ENCODE measurements at regions not wholly inside any gene's neighbourhood (a gene's known extent, or its start where the extent isn't known, plus 50 kb on each side); places are given as distances from the start of the nearest gene placed in this dataset.

DNA sequence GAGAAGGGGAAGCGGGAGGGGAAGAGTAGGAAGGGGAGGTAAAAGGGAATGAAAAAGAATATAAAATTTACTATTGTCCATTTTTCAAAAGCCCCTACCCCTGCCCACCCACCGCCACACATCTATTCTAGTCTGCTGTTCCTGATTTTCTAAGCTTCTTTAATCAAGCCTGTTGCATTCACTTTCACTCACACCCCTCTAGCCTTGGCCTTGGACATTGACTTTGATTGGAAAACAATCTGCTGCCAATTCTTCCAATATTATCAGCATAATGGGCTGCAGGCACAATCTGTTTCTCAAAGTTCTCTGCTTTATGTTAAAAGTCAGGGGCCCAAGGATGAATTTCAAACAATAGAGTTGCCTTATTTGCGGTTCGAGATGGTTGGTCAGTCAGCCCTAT lies 281.2 kb downstream of the SETD4 start:
- no peaks in the 10 kb centered on the region for H3K36me3 Mint-ChIP-seq
- no peaks in the 10 kb centered on the region for H3K9me3 Mint-ChIP-seq
- H3K4me3 Mint-ChIP-seq, result no peak overlapping the region
- POLR2A ChIA-PET, result no interaction called here
- H3K27me3 Mint-ChIP-seq, result peaks cover 7% of the 10 kb centered on the region
- H3K4me1 Mint-ChIP-seq, result no peaks in the 10 kb centered on the region
- H3K27ac Mint-ChIP-seq, result no peak overlapping the region
- ATAC-seq (ENCODE audit: low read depth), result no peak
- DNase-seq, result no peak

DNA sequence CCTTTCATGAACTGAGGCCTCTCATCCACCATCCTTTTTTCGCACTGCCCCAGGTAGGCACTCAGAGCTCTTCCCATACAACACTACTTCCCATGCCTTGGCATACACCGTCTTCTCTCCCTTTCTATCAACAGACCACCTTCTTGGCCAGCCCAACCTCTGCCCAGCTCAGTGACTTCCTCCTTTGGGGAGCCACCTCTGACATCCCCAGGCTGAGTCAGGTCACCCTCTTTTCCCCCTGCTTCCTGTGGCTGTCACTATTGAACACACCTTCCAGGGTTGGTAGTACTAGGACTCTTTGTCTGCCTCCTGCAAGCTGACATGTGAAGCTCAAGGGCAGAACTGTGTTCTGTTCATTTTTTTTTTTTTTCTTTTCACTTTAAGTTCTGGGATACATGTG lies 283.2 kb downstream of the SETD4 start:
- no peaks in the 10 kb centered on the region for H3K4me1 Mint-ChIP-seq
- H3K9me3 Mint-ChIP-seq, result no peaks in the 10 kb centered on the region
- no peak overlapping the region for H3K27ac Mint-ChIP-seq
- DNase-seq, result no peak
- H3K4me3 Mint-ChIP-seq, result no peak overlapping the region
- ATAC-seq (ENCODE audit: low read depth), result no peak
- POLR2A ChIA-PET, result no interaction called here
- H3K27me3 Mint-ChIP-seq, result peaks cover 9% of the 10 kb centered on the region
- no peaks in the 10 kb centered on the region for H3K36me3 Mint-ChIP-seq

DNA sequence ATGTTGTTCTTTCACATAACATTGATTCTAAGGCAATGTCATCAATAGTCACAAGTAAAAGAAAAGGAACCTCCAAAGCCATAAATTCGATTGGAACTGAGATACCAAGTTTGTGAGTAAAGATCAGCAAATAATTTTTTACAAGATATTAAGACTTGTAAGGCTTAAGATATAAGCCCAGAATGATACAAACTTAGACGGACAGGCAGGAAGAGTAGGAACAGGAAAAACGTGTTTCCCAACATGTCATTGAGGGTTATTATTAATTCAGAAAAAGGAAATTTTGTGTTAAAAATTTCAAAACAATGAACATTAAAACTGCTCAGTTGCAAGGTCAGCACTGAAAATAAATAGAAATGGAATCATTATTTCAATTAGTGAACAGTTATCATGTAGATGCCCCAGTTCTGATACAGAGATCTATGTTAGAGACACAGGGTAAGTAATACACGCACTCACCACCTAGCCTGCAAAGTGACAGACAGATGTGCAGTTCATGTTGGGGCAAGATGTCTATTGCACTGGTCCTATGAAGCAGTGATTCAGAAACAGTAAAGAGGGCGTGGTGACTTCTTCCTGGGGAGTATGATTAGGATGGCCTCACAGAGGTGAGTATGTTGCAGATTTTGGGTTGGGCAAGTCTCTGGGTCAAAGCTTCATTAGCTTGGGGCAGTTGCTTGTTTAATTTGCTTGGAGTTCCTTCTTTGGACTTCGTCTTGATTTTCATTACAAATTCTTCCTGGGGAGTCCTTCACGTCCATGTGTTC lies 284.4 kb downstream of the SETD4 start:
- Mint-ChIP-seq H3K4me3 (no peak overlapping the region), H3K4me1 (no peaks in the 10 kb centered on the region), H3K27me3 (peaks cover 9% of the 10 kb centered on the region), H3K36me3 (no peaks in the 10 kb centered on the region), H3K27ac (no peak overlapping the region), H3K9me3 (no peaks in the 10 kb centered on the region)
- ATAC-seq (ENCODE audit: low read depth) (no peak), DNase-seq (no peak)
- POLR2A ChIA-PET, result no interaction called here

DNA sequence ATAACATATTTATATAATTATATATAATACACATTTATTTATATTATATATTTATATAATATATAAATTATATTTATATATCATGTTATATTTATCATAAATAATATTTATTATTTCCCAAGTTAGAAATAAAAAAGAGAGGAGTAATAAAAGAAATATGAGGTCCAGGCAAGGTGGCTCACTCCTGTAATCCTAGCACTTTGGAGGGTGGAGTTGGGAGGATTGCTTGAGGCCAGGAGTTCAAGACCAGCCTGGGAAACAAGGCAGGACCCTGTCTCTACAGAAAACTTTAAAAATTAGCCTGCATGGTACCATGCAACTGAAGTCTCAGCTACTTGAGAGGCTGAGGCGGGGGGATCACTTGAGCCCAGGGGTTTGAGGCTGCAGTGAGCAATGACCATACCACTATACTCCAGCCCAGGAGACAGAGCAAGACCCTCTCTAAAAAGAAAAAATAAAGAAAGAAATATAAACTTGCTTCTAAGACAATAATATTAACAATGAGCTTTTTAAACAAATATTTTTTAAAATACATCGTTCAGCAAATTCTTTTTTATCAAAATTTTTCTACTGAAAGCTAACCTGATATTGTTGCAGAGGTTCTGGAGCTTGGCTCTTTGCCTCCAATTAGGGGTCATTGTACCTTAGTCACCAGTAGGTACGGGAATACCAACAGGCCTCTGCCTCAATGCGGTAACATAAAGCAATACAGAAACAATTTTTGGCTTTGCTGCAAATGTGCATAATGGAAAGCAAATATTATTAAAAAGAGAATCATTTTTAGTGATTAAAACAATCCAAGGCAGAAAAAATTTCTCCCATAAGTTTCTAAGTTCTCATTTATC lies 290.0 kb downstream of the SETD4 start:
- Mint-ChIP-seq H3K27ac (no peak overlapping the region), H3K36me3 (no peaks in the 10 kb centered on the region), H3K4me1 (no peaks in the 10 kb centered on the region), H3K9me3 (no peaks in the 10 kb centered on the region), H3K27me3 (peaks cover 16% of the 10 kb centered on the region), H3K4me3 (no peak overlapping the region)
- DNase-seq (no peak), ATAC-seq (ENCODE audit: low read depth) (no peak)
- POLR2A ChIA-PET, result no interaction called here

DNA sequence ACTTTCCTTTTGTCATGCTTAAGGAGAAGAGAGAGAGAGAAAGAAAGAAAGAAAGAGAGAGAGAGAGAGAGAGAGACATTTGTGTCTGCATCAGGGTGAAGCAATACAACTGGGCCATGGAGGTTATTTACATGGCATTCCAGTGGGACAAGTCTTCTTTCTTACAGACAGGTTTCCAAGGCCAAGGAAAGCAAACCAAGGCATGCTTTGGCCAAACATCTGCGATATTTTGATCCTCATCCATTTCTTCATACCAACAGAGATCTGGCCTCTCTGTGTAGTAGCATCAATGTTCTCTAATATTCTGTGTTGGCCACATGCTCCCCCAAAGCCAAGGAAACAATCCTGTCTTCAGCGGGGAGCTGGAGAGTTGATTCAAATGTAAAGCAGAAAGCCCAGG lies 292.1 kb downstream of the SETD4 start:
- ATAC-seq (ENCODE audit: low read depth) (no peak), DNase-seq (no peak)
- H3K9me3 Mint-ChIP-seq, result no peaks in the 10 kb centered on the region
- POLR2A ChIA-PET, result no interaction called here
- peaks cover 7% of the 10 kb centered on the region for H3K27me3 Mint-ChIP-seq
- H3K27ac Mint-ChIP-seq, result no peak overlapping the region
- H3K4me1 Mint-ChIP-seq, result no peaks in the 10 kb centered on the region
- H3K4me3 Mint-ChIP-seq, result no peak overlapping the region
- no peaks in the 10 kb centered on the region for H3K36me3 Mint-ChIP-seq

DNA sequence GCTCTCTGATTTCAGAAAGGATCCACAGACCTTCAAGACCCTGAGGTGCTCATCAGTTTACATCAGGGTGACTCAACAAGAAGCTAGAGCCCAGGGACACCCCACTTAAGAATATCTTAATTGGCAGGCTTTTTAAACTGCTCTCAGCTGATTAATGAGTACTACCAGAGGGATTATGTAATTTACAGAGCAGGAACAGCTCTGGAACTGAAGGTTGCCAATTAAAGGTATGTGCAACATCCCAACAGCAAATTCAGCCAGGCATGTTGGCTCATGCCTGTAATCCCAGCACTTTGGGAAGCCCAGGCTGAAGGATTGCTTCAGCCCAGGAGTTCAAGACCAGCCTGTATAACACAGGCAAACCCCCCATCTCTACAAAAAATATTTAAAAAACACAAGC lies 295.7 kb downstream of the SETD4 start:
- H3K4me1 Mint-ChIP-seq, result no peaks in the 10 kb centered on the region
- no peaks in the 10 kb centered on the region for H3K36me3 Mint-ChIP-seq
- no peak overlapping the region for H3K27ac Mint-ChIP-seq
- POLR2A ChIA-PET, result no interaction called here
- H3K9me3 Mint-ChIP-seq, result no peaks in the 10 kb centered on the region
- H3K4me3 Mint-ChIP-seq, result no peak overlapping the region
- peaks cover 10% of the 10 kb centered on the region for H3K27me3 Mint-ChIP-seq
- DNase-seq (no peak), ATAC-seq (ENCODE audit: low read depth) (no peak)

DNA sequence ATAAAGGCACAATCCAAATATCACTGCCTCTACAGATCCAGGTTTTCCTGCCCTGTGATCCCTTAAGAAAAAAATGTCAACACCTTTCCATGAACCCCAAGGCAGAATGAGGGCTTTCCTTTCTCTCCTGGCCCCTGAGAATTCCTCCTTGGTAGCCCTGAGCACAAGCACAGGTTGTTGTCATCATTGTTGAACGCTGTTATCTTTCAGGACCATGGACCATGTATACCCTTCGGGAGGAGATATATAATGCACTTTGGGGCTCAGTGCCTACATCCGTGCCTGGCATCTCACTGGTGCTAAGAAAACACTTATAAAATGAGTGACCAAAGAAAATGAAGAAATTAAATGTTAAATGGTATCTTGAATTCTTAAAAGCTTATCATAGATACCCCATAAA lies 296.2 kb downstream of the SETD4 start:
- Mint-ChIP-seq H3K27me3 (peaks cover 10% of the 10 kb centered on the region), H3K36me3 (no peaks in the 10 kb centered on the region), H3K27ac (no peak overlapping the region), H3K4me1 (no peaks in the 10 kb centered on the region), H3K4me3 (no peak overlapping the region), H3K9me3 (no peaks in the 10 kb centered on the region)
- POLR2A ChIA-PET, result no interaction called here
- ATAC-seq (ENCODE audit: low read depth), result no peak
- DNase-seq, result no peak

DNA sequence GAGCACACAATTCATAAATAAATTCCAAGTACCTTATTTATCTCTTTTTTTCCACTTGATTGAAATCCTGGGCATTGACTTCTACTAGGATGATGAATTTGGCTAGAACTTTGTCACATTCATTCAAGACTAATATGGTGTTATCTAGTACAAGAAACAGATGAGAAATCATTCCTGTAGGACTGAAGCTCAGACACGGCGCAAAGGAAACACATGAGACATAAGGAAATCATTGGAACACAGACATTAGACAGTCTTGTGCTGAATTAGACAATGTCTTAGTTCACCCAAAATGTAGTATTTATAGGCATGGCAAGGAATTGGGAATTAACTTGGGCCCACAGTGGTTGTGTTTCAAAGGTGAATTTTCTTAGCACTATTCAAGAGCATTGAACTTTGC lies 305.7 kb downstream of the SETD4 start:
- DNase-seq, result no peak
- POLR2A ChIA-PET, result no interaction called here
- Mint-ChIP-seq H3K9me3 (no peaks in the 10 kb centered on the region), H3K4me1 (no peaks in the 10 kb centered on the region), H3K27me3 (peaks cover 8% of the 10 kb centered on the region), H3K36me3 (no peaks in the 10 kb centered on the region), H3K4me3 (no peak overlapping the region), H3K27ac (no peak overlapping the region)
- no peak for ATAC-seq (ENCODE audit: low read depth)

DNA sequence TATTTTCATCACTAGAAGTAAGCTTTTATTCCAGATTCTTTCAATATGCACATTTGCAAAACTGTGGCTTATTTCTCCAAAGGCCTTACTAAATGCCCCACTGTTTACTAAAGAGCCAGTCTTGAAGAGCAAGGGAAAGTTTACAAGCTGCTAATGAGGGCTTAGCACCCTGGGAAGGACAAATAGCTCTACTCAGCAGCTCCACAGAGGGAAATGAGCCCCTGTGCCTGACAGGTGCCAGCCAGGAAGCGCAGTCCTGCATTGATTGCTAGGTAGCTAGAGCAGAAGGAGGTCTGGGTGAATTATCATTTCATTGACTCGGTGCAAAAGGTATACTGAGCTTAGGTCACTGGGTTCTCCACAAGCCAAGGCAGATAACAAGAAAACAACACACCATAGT lies 307.0 kb downstream of the SETD4 start:
- ATAC-seq (ENCODE audit: low read depth) (no peak), DNase-seq (no peak)
- Mint-ChIP-seq H3K27ac (no peak overlapping the region), H3K27me3 (peaks cover 6% of the 10 kb centered on the region), H3K4me3 (no peak overlapping the region), H3K9me3 (no peaks in the 10 kb centered on the region), H3K36me3 (no peaks in the 10 kb centered on the region), H3K4me1 (no peaks in the 10 kb centered on the region)
- POLR2A ChIA-PET, result no interaction called here

DNA sequence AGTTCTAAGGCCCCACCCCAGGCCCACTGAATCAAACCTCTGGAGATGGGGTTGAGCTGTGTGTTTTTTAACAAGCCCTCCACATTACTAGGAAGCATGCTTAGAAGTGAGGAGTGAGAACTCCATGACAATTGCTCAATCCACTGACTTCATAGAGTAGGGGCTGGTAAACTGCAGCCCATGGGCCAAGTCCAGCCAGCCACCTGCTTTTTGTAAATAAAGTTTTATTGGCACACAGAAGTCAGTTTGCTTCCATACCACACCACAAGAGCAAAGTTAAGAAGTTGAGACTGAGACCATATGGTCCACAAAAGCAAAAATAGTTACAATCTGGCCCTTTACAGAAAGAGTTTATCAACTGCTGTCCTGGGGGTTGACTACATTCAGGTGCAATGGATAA lies 309.2 kb downstream of the SETD4 start:
- DNase-seq, result no peak
- ATAC-seq (ENCODE audit: low read depth), result no peak
- no peaks in the 10 kb centered on the region for H3K36me3 Mint-ChIP-seq
- H3K27me3 Mint-ChIP-seq, result peaks cover 5% of the 10 kb centered on the region
- H3K4me3 Mint-ChIP-seq, result no peak overlapping the region
- H3K27ac Mint-ChIP-seq, result no peak overlapping the region
- no peaks in the 10 kb centered on the region for H3K4me1 Mint-ChIP-seq
- POLR2A ChIA-PET, result no interaction called here
- H3K9me3 Mint-ChIP-seq, result no peaks in the 10 kb centered on the region

DNA sequence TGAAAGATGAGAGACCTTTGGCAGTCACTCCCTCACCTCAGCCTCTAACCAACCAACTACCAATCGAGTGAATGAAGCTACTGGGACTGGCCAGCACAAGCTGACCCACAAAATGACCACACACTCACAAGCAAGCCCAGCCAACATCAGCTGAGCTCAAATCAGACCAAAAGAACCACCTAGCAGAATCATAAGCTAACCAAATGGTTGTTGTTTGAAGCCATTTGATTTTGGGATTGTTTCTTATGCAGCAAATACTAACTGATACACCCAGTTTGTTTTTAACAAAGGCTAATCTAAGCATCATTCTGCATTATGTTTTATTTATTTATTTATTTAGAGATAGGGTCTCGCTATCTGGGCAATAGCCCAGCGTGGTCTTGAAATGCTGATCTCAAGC lies 310.4 kb downstream of the SETD4 start:
- Mint-ChIP-seq H3K4me1 (no peaks in the 10 kb centered on the region), H3K27ac (no peak overlapping the region), H3K27me3 (peaks cover 5% of the 10 kb centered on the region), H3K9me3 (no peaks in the 10 kb centered on the region), H3K36me3 (no peaks in the 10 kb centered on the region), H3K4me3 (no peak overlapping the region)
- POLR2A ChIA-PET, result no interaction called here
- no peak for DNase-seq
- no peak for ATAC-seq (ENCODE audit: low read depth)

DNA sequence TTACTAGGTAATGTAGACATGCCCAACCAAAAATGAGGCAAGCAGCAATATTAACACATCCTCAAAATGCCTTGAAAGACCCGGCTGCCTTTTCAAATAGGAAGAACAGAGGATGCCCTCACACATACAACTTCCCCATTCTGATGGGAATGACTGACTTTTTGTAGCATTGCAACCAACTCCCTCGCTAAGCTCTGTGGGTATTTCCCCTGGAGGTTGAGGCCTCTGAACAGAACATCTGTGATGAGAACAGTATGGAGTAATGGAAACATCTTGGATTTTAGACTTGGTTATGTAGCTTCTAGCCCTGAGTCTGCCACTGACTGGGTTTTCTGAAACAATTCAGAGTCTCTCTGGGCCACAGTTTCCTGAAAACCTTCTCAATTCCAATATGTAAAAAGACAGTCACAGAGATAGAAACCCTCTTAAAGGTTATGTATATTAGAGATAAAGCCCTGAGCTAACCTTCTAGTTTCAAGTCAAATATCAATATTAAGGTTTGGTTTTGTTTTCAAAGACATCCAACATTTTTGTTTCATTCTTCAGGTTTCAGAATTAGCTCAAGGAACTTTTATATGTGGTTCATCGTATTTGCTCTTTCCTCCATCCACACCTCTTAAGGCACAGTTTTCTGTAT lies 311.5 kb downstream of the SETD4 start:
- POLR2A ChIA-PET, result no interaction called here
- no peaks in the 10 kb centered on the region for H3K36me3 Mint-ChIP-seq
- peaks cover 5% of the 10 kb centered on the region for H3K27me3 Mint-ChIP-seq
- H3K9me3 Mint-ChIP-seq, result no peaks in the 10 kb centered on the region
- no peaks in the 10 kb centered on the region for H3K4me1 Mint-ChIP-seq
- H3K27ac Mint-ChIP-seq, result no peak overlapping the region
- ATAC-seq (ENCODE audit: low read depth) (no peak), DNase-seq (no peak)
- no peak overlapping the region for H3K4me3 Mint-ChIP-seq

DNA sequence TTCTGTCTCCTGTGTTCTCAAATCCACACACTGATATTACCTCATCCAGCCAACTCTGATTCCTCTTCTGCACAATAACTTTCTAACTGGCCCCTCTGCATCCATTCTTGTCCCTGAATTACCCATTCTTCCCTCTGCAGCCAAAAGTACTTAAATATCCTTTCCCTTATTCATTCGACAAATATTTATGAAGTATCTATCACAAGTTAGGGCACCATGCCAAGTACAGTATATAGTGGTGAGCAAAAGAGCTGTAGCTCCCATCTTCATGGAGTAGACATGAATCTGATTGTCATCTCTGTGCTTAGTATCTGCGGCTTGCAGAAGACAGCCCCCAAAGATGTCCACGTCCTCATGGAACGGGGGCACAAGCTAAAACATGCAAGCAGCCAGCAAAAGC lies 316.8 kb downstream of the SETD4 start:
- no peaks in the 10 kb centered on the region for H3K4me1 Mint-ChIP-seq
- H3K27ac Mint-ChIP-seq, result no peak overlapping the region
- H3K36me3 Mint-ChIP-seq, result no peaks in the 10 kb centered on the region
- ATAC-seq (ENCODE audit: low read depth) (no peak), DNase-seq (no peak)
- peaks cover 2% of the 10 kb centered on the region for H3K9me3 Mint-ChIP-seq
- H3K4me3 Mint-ChIP-seq, result no peak overlapping the region
- no peaks in the 10 kb centered on the region for H3K27me3 Mint-ChIP-seq
- POLR2A ChIA-PET, result no interaction called here

DNA sequence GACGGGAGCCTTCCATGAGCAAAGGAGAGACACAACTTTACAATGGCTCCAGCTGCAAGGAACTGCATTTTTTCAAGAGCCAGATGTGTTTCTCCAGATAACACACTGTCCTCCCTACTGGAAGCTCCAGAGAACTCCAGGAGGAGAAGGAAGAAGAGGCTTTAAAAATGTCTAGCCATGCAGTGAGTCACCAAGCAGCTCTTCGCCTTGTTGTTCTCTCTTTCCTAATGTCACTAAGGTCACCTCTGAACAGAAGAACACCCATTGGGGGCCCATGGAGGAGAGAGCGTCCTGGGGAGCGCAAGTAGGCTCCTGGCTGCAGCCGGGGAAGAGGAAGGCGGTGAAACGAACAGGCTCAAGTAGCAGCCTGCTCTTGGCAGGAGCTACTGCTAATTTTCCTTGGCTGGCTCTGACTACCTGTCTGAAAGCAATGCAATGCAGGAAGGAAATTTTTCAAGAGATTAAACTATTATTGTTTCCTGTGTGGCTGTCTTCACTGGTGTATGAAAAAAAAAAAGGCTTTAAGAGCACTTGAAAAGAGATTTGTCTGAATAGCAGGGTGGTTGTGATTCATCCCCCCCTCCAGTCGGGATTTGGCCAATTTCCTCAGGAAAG lies 321.9 kb downstream of the SETD4 start:
- peaks cover 2% of the 10 kb centered on the region for H3K27me3 Mint-ChIP-seq
- no peak overlapping the region for H3K4me3 Mint-ChIP-seq
- H3K9me3 Mint-ChIP-seq, result peaks cover 2% of the 10 kb centered on the region
- no peaks in the 10 kb centered on the region for H3K4me1 Mint-ChIP-seq
- POLR2A ChIA-PET, result no interaction called here
- no peaks in the 10 kb centered on the region for H3K36me3 Mint-ChIP-seq
- no peak for ATAC-seq (ENCODE audit: low read depth)
- no peak overlapping the region for H3K27ac Mint-ChIP-seq
- DNase-seq, result no peak
